CD14-positive monocyte (primary cell): ENCODE measurements at regions not wholly inside any gene's neighbourhood (a gene's known extent, or its start where the extent isn't known, plus 50 kb on each side); places are given as distances from the start of the nearest gene placed in this dataset.

ENCODE experiments used
- DNase-seq, 3 donors: peaks; one replicate each; pipeline ENCODE4 v3.0.0-alpha.2; 2011 to 2022
- H2AFZ ChIP-seq: 2 replicates; pipeline ENCODE4 v1.6.0; 2012; ENCODE audit warnings: mild to moderate bottlenecking, low read depth, low read length, inconsistent platforms; ENCODE audit not compliant: insufficient read depth, poor library complexity, severe bottlenecking
- H3K27ac ChIP-seq, 2 donors: 1 replicate in 1 of 2; 2 replicates in 1 of 2; pipeline ENCODE4 v1.5.1; 2012 to 2013; ENCODE audit warnings: low read length in 2 of 2, control low read depth in 1 of 2, inconsistent platforms in 1 of 2, low read depth in 1 of 2, mild to moderate bottlenecking in 1 of 2
- H3K27me3 ChIP-seq, 2 donors: one replicate each; pipeline versions ENCODE4 v1.6.0 to v1.6.1; 2011 to 2013; ENCODE audit warnings: low read length in 2 of 2; ENCODE audit not compliant: control insufficient read depth in 2 of 2, insufficient read depth in 2 of 2
- H3K36me3 ChIP-seq, 2 donors: replicated peaks in 1 of 2; 1 replicate in 1 of 2; 2 replicates in 1 of 2; pipeline versions ENCODE4 v1.5.1 to v1.6.1; 2012 to 2013; ENCODE audit warnings: low read length in 2 of 2, control low read depth in 1 of 2, inconsistent platforms in 1 of 2, mild to moderate bottlenecking in 1 of 2; ENCODE audit not compliant: insufficient read depth in 2 of 2, control insufficient read depth in 1 of 2
- H3K4me1 ChIP-seq, 2 donors: 1 replicate in 1 of 2; 2 replicates in 1 of 2; pipeline versions ENCODE4 v1.5.1 to v1.6.1; 2012 to 2013; ENCODE audit warnings: low read length in 2 of 2, control low read depth in 1 of 2, inconsistent platforms in 1 of 2, mild to moderate bottlenecking in 1 of 2, moderate library complexity in 1 of 2; ENCODE audit not compliant: insufficient read depth in 2 of 2, control insufficient read depth in 1 of 2
- H3K4me2 ChIP-seq: replicated peaks from 2 replicates; pipeline ENCODE3; 2012; ENCODE audit warnings: low read length, moderate library complexity, mild to moderate bottlenecking; ENCODE audit not compliant: poor library complexity, severe bottlenecking; ENCODE audit errors: extremely low read depth
- H3K4me3 ChIP-seq, 3 experiments: fragments of 200-600 bp in 1 of 3; sonication (generic) in 1 of 3; replicated peaks in 1 of 3; 1 replicate in 2 of 3; 2 replicates in 1 of 3; pipeline ENCODE4 v1.5.1; 2011 to 2013; ENCODE audit warnings: low read length in 3 of 3, mild to moderate bottlenecking in 3 of 3, control low read depth in 2 of 3, low read depth in 2 of 3, inconsistent platforms in 1 of 3, moderate library complexity in 1 of 3
- H3K79me2 ChIP-seq: 2 replicates; pipeline ENCODE4 v1.6.0; 2012; ENCODE audit warnings: mild to moderate bottlenecking, control low read depth, inconsistent platforms, low read length, moderate library complexity; ENCODE audit not compliant: insufficient read depth
- H3K9ac ChIP-seq: 2 replicates; pipeline ENCODE4 v1.6.0; 2017; ENCODE audit warnings: low read length, mild to moderate bottlenecking; ENCODE audit not compliant: insufficient read depth, poor library complexity, severe bottlenecking
- H3K9me3 ChIP-seq, 2 donors: replicated peaks in 1 of 2; 1 replicate in 1 of 2; 2 replicates in 1 of 2; pipeline versions ENCODE4 v1.5.1 to v1.6.1; 2012 to 2013; ENCODE audit warnings: low read length in 2 of 2, control low read depth in 1 of 2; ENCODE audit not compliant: control insufficient read depth in 1 of 2, insufficient read depth in 1 of 2
- H4K20me1 ChIP-seq: 2 replicates; pipeline ENCODE4 v1.6.0; 2012; ENCODE audit warnings: mild to moderate bottlenecking, low read length, control low read depth, moderate library complexity; ENCODE audit not compliant: insufficient read depth
- H3K27ac Mint-ChIP-seq, 7 donors: one replicate each; pipeline ENCODE4 v1.8.0; 2020; ENCODE audit warnings: mild to moderate bottlenecking in 7 of 7, mixed read lengths in 7 of 7, moderate library complexity in 6 of 7, inconsistent platforms in 2 of 7
- H3K27me3 Mint-ChIP-seq, 3 donors: one replicate each; pipeline ENCODE4 v1.8.0; 2021 to 2022; ENCODE audit warnings: low read depth in 3 of 3, mild to moderate bottlenecking in 3 of 3, mixed read lengths in 3 of 3, moderate library complexity in 3 of 3, inconsistent platforms in 1 of 3
- H3K36me3 Mint-ChIP-seq, 2 donors: one replicate each; pipeline ENCODE4 v1.8.0; 2020; ENCODE audit warnings: mixed read lengths in 2 of 2, inconsistent platforms in 1 of 2, mild to moderate bottlenecking in 1 of 2
- H3K4me1 Mint-ChIP-seq: one replicate; pipeline ENCODE4 v1.8.0; 2020; ENCODE audit warnings: mild to moderate bottlenecking, mixed read lengths
- H3K4me3 Mint-ChIP-seq, 2 donors: one replicate each; pipeline ENCODE4 v1.8.0; 2020; ENCODE audit warnings: mild to moderate bottlenecking in 2 of 2, mixed read lengths in 2 of 2, moderate library complexity in 1 of 2
- H3K9me3 Mint-ChIP-seq, 7 donors: one replicate each; pipeline ENCODE4 v1.8.0; 2020 to 2022; ENCODE audit warnings: mixed read lengths in 7 of 7, mild to moderate bottlenecking in 6 of 7, moderate library complexity in 6 of 7, inconsistent platforms in 2 of 7
- WGBS: methylation state at CpG from one replicate; pipeline ENCODE4 v1.1.5; 2013; ENCODE audit warnings: missing lambda C conversion rate; ENCODE audit not compliant: insufficient coverage; 5-methylcytosine and 5-hydroxymethylcytosine counted together
- intact Hi-C, 2 donors: fragments of 100-400 bp; cut with micrococcal nuclease; formaldehyde crosslinking; loops; one replicate each; pipeline versions ENCODE4 v1.15.0 to v1.15.1; 2023
- TF ChIP-seq, protein P1 (sequence below): fragments of 200-600 bp; IDR thresholded peaks from one replicate; pipeline ENCODE4 v1.8.0; 2022; ENCODE audit warnings: antibody characterized with exemption, mild to moderate bottlenecking

DNA sequence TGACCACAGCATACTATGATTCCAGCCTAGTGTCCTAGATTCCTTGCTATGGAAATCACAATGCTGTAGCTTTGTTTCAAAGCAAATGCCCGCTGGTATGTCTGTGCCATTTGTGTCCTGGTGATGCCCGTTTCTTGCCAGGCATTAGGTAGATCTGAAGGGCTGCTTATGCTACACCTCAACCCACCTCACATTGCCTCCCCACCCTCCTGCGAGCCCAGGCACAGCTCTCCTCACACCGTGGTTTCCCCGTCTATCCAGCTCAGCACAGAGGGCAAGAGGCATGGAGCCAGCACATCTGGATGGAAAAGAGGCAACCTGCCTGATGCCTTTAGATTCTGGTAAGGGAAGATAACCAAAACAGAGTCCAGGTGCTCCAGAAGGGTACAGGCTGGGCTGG, 307.4 kb upstream of the B3GAT1 start:
- TF ChIP-seq, protein P1, sequence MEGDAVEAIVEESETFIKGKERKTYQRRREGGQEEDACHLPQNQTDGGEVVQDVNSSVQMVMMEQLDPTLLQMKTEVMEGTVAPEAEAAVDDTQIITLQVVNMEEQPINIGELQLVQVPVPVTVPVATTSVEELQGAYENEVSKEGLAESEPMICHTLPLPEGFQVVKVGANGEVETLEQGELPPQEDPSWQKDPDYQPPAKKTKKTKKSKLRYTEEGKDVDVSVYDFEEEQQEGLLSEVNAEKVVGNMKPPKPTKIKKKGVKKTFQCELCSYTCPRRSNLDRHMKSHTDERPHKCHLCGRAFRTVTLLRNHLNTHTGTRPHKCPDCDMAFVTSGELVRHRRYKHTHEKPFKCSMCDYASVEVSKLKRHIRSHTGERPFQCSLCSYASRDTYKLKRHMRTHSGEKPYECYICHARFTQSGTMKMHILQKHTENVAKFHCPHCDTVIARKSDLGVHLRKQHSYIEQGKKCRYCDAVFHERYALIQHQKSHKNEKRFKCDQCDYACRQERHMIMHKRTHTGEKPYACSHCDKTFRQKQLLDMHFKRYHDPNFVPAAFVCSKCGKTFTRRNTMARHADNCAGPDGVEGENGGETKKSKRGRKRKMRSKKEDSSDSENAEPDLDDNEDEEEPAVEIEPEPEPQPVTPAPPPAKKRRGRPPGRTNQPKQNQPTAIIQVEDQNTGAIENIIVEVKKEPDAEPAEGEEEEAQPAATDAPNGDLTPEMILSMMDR, result no peak

DNA sequence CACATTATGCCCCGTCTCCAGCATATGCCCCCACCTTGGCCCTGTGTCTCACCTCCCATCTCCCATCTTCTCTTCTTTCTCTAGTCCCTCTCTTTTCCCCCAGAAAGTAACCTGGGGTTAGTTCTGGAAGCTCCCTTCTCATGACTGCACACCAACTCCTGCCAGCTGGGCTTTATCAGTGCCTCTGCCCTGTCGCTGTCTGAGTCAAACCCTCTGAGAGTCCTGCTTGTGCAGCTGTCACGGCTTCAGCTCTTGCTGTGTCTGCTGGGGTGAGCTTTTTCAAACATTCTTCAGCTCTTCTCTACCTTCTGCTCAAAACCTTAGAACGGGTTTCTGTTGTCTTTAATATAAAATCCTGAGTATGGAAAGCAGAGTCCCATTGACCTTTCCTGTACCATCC, 304.5 kb upstream of the B3GAT1 start:
- Histone ChIP-seq H3K4me3 (no peak overlapping the region), H3K9ac (no peak overlapping the region), H2AFZ (no peak overlapping the region), H3K27ac (no peak overlapping the region), H3K27me3 (no peaks in the 10 kb centered on the region), H3K9me3 (no peaks in the 10 kb centered on the region), H3K4me2 (no peak overlapping the region), H3K79me2 (no peaks in the 10 kb centered on the region), H4K20me1 (no peaks in the 10 kb centered on the region), H3K36me3 (no peaks in the 10 kb centered on the region), H3K4me1 (no peaks in the 10 kb centered on the region)
- H3K4me1 Mint-ChIP-seq, result no peaks in the 10 kb centered on the region
- H3K9me3 Mint-ChIP-seq, result peaks cover 0 to 5% (median 0%) of the 10 kb centered on the region in 7 donors
- no peaks in the 10 kb centered on the region for H3K36me3 Mint-ChIP-seq
- no peak overlapping the region for H3K27ac Mint-ChIP-seq
- no peak for DNase-seq
- intact Hi-C loops, result no loop called here
- no peak overlapping the region for H3K4me3 Mint-ChIP-seq
- WGBS, result 93% methylated on average over 2 of the region's 4 CpGs
- TF ChIP-seq, protein P1, result no peak
- peaks cover 4 to 7% (median 5%) of the 10 kb centered on the region in 3 donors for H3K27me3 Mint-ChIP-seq

More for the DNA sequence above, 307.4 kb upstream of the B3GAT1 start:
- H3K27ac ChIP-seq, result no peak overlapping the region
- no peak overlapping the region for H3K9ac ChIP-seq
- H3K27me3 Mint-ChIP-seq, result peaks cover 1 to 6% (median 3%) of the 10 kb centered on the region in 3 donors
- H3K4me1 Mint-ChIP-seq, result no peaks in the 10 kb centered on the region
- H3K36me3 Mint-ChIP-seq, result no peaks in the 10 kb centered on the region
- H2AFZ ChIP-seq, result no peak overlapping the region
- no peaks in the 10 kb centered on the region for H3K27me3 ChIP-seq
- no peak overlapping the region for H3K4me2 ChIP-seq
- H3K4me3 Mint-ChIP-seq, result no peak overlapping the region
- DNase-seq, result no peak
- no peaks in the 10 kb centered on the region for H4K20me1 ChIP-seq
- no peak overlapping the region for H3K27ac Mint-ChIP-seq
- intact Hi-C loops, result no loop called here
- H3K79me2 ChIP-seq, result no peaks in the 10 kb centered on the region
- no peaks in the 10 kb centered on the region for H3K4me1 ChIP-seq
- no peaks in the 10 kb centered on the region for H3K36me3 ChIP-seq
- H3K9me3 ChIP-seq, result no peaks in the 10 kb centered on the region
- 100% methylated on average over 3 of the region's 5 CpGs for WGBS
- H3K4me3 ChIP-seq, result no peak overlapping the region
- peaks cover 0 to 5% (median 0%) of the 10 kb centered on the region in 7 donors for H3K9me3 Mint-ChIP-seq
